ENCODE measurements at regions not wholly inside any gene's neighbourhood (a gene's known extent, or its start where the extent isn't known, plus 50 kb on each side); places are given as distances from the start of the nearest gene placed in this dataset.

DNA sequence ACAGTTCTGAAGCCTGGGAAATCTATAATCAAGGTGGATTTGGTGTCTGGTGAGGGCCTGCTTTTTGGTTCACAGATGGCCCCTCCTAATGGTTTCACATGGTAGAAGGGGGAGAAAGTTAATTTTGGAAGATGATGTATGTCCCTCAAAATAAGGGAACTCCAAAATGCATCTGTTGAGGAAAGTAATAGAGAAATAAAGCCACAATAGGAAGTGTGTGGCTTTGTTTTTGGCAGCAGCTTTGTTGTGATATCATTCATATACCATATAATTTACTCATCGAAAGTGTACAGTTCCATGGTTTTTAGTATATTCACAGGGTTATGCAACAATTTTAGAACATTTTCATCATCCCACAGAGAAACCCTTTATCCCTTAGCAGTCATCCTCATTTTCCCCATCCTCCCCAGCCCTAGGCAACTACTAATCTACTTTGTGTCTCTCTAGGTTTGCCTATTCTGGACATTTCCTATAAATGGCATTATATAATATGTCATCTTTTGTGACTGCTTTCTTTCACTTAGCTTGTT is 274.0 kb upstream of the FAM98A start:
- no peak for TF ChIP-seq CTCF (IDR thresholded peaks at IDR 0.05)
- no peak for TF ChIP-seq EP300 (IDR thresholded peaks at IDR 0.05)

Data from tibial nerve (tissue), 4 donors.